ENCODE measurements at regions not wholly inside any gene's neighbourhood (a gene's known extent, or its start where the extent isn't known, plus 50 kb on each side); places are given as distances from the start of the nearest gene placed in this dataset.
A peak's percentile ranks its signal among the peaks of the same experiment; 100 is the strongest.

GRCh38 chr4:183832776-183833450 lies 72.2 kb upstream of the STOX2 start:
- DNase-seq (ENCODE audit: low spot score in 2 of 2, unreplicated experiment in 2 of 2) = no peak
- Mint-ChIP-seq H3K27ac (peak overlapping the region; percentile 64), H3K9me3 (peaks cover 4% of the 10 kb centered on the region), H3K27me3 (ENCODE audit: low read depth) (no peaks in the 10 kb centered on the region), H3K4me3 (no peak overlapping the region), H3K4me1 (peaks cover 54% of the 10 kb centered on the region), H3K36me3 (peaks cover 15% of the 10 kb centered on the region)
- no peak for TF ChIP-seq CTCF (IDR thresholded peaks at IDR 0.05; ENCODE audit: unreplicated experiment)

- H3K36me3 Mint-ChIP-seq = peaks cover 15% of the 10 kb centered on the region
- peaks cover 4% of the 10 kb centered on the region for H3K9me3 Mint-ChIP-seq
- peak overlapping the region; percentile 35 for H3K27ac Mint-ChIP-seq
- TF ChIP-seq CTCF (IDR thresholded peaks at IDR 0.05; ENCODE audit: unreplicated experiment) = no peak
- H3K27me3 Mint-ChIP-seq (ENCODE audit: low read depth) = no peaks in the 10 kb centered on the region
- DNase-seq (ENCODE audit: low spot score in 2 of 2, unreplicated experiment in 2 of 2) = no peak
- H3K4me3 Mint-ChIP-seq = no peak overlapping the region
- peaks cover 44% of the 10 kb centered on the region for H3K4me1 Mint-ChIP-seq
Measured at GRCh38 chr4:183834252-183834651, 70.9 kb upstream of the STOX2 start.

- Mint-ChIP-seq H3K9me3 (peaks cover 4% of the 10 kb centered on the region), H3K27me3 (ENCODE audit: low read depth) (no peaks in the 10 kb centered on the region), H3K27ac (no peak overlapping the region), H3K36me3 (peaks cover 15% of the 10 kb centered on the region), H3K4me3 (no peak overlapping the region), H3K4me1 (peaks cover 36% of the 10 kb centered on the region)
- no peak for DNase-seq (ENCODE audit: low spot score in 2 of 2, unreplicated experiment in 2 of 2)
- TF ChIP-seq CTCF (IDR thresholded peaks at IDR 0.05; ENCODE audit: unreplicated experiment) = no peak
Measured at GRCh38 chr4:183837222-183837621, 67.9 kb upstream of the STOX2 start.

- no peak for TF ChIP-seq CTCF (IDR thresholded peaks at IDR 0.05; ENCODE audit: unreplicated experiment)
- H3K9me3 Mint-ChIP-seq = no peaks in the 10 kb centered on the region
- no peak overlapping the region for H3K4me3 Mint-ChIP-seq
- peak overlapping the region; percentile 52 for H3K27ac Mint-ChIP-seq
- no peak for DNase-seq (ENCODE audit: low spot score in 2 of 2, unreplicated experiment in 2 of 2)
- H3K27me3 Mint-ChIP-seq (ENCODE audit: low read depth) = no peaks in the 10 kb centered on the region
- peaks cover 8% of the 10 kb centered on the region for H3K36me3 Mint-ChIP-seq
- peaks cover 33% of the 10 kb centered on the region for H3K4me1 Mint-ChIP-seq
Measured at GRCh38 chr4:183838987-183839712, 66.0 kb upstream of the STOX2 start.

GRCh38 chr4:183840311-183840710 lies 64.8 kb upstream of the STOX2 start:
- Mint-ChIP-seq H3K9me3 (peaks cover 8% of the 10 kb centered on the region), H3K27ac (peak overlapping the region; percentile 88), H3K27me3 (ENCODE audit: low read depth) (no peaks in the 10 kb centered on the region), H3K36me3 (peaks cover 13% of the 10 kb centered on the region), H3K4me3 (no peak overlapping the region), H3K4me1 (peaks cover 30% of the 10 kb centered on the region)
- DNase-seq (ENCODE audit: low spot score in 2 of 2, unreplicated experiment in 2 of 2) = peak; percentile 68 to 86
- TF ChIP-seq CTCF (IDR thresholded peaks at IDR 0.05; ENCODE audit: unreplicated experiment) = peak; percentile 95
